NCI-H526 (cell line): ENCODE measurements at regions not wholly inside any gene's neighbourhood (a gene's known extent, or its start where the extent isn't known, plus 50 kb on each side); places are given as distances from the start of the nearest gene placed in this dataset.
A peak's percentile ranks its signal among the peaks of the same experiment; 100 is the strongest.
"Not testable (repeated sequence)": the region's sequence is repeated elsewhere in the genome, so short reads cannot be mapped to it uniquely, and the experiment has no call there.

ENCODE experiments used
- DNase-seq, 2 experiments: peaks; one replicate each; lab custom pipeline; 2025; lab: John Stamatoyannopoulos, UW

DNA sequence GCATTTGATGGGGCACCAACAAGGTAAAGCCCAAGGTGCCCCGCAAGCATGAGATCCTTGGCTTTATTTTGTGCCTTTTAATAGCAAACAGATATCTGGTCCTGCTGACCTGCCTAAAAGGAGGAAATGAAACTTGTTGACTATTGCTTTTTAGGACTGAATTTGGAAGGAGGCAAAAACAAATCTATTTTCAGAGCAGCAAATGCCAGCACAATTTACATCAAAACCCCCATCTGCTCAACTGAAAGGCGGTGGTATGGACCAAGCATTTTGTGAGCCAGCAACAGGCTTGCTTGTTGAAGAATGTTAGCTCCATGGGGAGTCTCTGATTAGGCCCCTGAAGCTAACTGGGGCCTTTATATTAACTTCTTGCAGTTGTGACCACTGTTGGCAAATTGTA, 192.6 kb upstream of the E2F8 start:
- DNase-seq, result no peak

- peak; percentile 86 to 87 for DNase-seq
Observed at GRCh38 chr11:19432370-19433061, 191.8 kb upstream of the E2F8 start.

GRCh38 chr11:19430754-19431398, 190.1 kb upstream of the E2F8 start:
- no peak for DNase-seq

- no peak for DNase-seq
Observed at GRCh38 chr11:19430346-19430745, 189.6 kb upstream of the E2F8 start.

DNA sequence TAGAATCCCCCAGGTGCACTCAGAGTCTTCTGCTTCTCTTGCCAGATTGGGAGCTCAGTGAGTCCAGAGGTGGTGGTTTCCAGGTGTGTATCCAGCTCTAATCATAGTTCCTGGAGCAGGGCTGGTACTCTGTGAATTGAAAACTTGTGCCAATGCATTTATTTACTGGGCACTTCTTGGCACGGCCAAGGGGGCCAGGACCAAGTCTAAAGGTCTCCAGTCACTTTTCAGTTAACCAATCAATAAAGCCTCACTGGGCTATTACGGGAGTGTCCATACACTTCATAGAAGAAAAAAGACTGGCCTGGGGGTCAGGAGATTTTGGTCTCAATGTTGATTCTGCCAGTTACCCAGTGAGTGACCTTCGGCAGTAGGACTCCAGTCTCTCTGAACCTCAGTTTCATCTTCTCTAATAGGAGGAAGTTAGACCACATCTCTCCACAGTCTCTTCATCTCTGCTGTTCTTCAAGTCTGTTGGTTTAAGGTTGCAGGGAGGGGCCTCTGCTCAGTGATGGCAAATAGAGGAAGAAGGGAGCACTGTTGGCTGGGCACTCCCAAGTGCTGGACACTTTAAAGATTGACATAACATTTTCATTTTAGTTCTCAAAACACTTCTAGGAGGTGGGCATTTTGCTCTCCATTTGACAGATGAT, 188.5 kb upstream of the E2F8 start:
- DNase-seq, result no peak

GRCh38 chr11:19428206-19429002, 187.7 kb upstream of the E2F8 start:
- no peak for DNase-seq

- DNase-seq, result no peak
Observed at GRCh38 chr11:19426756-19427403, 186.1 kb upstream of the E2F8 start.

DNA sequence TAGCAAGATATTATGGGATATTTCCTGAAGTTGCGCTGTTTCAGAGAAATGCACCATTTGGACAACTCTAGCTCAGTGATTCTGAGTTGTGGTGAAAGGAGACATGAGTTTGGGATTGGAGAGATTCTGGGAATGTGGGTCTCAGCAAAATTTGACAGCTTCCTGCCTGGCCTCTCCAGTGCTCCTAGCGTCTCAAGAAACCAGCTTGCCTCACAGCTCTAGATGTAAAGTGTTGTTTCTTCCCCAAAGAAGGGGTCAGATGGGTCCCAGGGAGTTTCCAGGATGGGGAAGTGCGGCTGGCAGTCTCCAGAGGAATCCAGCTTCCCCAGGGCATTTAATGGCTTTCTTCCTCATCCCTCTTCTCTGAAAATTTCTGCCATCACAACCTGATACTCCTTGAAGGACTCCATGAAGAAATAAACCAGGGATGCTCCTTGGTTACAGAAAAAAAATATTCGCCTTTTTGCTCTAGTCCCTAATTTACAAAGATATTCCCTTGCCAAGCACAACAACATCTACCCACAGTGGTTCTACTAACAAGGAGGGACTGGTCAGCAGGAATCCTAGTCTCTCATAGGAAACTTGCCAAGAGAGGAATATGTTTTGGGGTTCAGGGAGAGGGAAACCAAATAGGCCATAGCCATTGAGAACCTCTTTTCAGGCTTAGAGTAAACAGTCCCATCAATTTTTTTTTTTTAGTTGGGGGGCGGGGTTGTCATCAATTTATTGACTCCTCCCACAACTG, 185.4 kb upstream of the E2F8 start:
- DNase-seq, result no peak

DNA sequence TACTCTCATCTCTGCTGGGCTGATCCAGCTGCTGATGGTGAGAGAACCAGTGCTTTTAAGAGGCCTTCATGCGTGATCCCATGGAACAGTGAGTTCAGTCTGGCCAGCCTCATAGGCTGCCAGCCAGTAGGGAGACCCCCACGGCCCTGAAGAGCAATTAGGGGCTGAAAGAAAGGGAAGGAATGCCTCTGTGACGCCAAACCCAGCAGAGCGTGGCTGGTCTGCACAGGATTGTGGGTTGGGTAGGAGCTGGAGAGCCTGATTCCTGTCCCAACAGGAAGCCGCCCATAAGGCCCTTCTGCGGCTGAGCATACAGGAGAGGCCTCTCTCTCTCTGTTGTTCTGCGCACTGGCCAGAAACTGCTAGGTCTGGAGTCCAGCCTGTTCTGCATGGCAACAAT, 181.5 kb upstream of the E2F8 start:
- DNase-seq, result no peak

GRCh38 chr11:19420868-19421533, 180.3 kb upstream of the E2F8 start:
- DNase-seq, result no peak

- DNase-seq, result no peak
Observed at GRCh38 chr11:19419808-19420207, 179.1 kb upstream of the E2F8 start.

DNA sequence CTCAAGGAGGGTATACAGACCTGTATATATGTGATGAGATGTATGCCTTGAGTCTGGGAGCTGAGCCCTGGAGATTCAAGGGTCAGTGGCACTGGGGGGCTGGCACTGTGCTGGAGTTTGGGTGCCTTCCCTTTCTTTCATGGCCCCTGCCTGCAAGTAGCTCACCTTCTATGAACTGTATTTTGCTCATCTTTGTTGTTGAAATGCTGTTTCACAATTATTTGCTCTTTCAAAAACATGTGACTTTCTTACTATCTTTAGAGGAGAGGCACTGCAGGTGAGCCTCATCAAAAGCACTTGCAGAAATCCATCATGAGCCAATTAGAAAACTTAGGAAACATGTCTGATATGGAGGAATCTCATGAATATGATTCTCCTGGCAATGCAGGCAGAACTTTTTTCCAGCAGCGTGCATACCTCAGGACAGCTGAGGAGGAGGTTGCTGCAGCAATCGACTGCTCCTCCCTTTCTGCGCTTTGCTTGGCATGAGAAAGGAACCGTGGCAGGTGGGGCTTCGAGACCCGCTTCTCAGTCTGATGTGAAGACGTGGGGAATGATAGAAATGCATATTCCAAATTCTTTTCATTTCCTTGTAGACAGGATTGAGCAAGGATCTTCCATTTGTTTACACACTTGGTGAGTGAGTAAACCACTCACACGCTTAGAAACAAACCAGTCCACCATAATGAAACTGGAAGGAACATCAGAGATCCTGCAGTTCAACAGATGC, 178.4 kb upstream of the E2F8 start:
- no peak for DNase-seq

- DNase-seq, result no peak
Observed at GRCh38 chr11:19418221-19418620, 177.5 kb upstream of the E2F8 start.

DNA sequence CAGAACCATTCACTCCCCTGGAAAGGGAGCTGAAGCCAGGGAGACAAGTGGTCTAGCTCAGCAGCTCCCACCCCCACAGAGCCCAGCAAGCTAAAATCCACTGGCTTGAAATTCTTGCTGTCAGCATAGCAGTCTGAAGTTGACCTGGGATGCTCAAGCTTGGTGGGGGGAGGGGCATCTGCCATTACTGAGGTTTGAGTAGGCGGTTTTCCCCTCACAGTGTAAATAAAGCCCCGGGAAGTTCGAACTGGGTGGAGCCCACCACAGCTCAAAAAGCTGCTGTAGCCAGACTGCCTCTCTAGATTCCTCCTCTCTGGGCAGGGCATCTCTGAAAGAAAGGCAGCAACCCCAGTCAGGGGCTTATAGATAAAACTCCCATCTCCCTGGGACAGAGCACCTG, 171.3 kb upstream of the E2F8 start:
- DNase-seq, result not testable (repeated sequence)

DNA sequence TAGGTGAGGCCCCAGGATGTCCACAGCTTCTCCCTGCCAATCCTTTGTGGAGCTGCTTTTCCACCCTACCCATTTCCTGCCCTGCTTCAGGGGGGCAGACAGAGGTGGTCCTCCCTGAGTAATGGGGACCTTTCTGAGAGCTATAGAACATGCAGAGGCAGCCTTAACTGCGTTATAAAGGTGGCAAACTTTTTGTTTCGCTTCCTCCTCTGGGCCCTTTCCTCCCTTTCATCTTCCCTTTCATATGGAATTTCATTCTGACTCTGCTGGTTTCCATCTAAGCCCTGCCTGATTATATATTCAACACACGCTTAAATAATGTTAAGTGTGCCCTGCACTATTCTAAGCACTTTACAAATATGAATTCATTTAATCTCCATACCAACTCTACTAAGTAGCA, 169.3 kb upstream of the E2F8 start:
- no peak for DNase-seq

DNA sequence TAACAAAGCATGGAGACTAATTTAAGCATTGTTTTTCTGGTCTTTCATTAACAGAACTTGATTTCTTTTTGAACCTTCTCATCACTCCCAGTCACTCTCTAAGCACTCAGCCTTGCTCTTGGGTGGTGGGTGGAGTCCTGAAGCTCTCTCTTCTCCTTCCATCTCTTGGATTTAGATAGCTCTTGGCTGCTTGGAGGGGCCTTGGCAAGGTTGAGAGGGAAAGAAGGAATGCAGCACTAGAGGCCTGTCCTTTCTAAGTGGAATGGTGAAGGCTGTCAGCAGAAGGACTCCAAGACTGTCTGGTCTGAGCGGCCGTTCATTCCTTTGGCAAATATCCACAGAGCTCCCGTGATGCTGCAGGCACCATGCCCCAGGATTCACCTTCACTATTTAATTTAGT, 168.6 kb upstream of the E2F8 start:
- no peak for DNase-seq

GRCh38 chr11:19407677-19408270, 167.0 kb upstream of the E2F8 start:
- DNase-seq, result peak in 1 of 2 experiments; percentile 42

DNA sequence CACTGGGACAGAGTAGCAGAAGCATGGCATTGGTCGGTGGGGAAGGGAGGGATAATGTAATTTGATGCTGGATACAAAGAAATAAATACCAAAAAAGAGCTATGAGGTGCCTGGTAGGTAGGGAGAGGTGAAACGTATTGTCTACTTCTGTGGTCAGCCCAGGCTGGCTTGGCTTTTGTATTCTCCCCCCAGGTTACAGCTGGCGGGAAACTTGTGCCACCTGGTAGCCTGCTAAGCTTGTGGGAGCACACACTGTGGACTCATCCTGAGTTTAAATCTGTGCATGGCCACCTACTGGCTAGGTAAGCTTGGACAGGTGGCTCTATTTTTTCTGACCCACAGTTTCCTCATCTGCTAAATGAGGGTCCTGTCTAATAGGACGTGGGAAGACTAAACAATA, 165.2 kb upstream of the E2F8 start:
- no peak for DNase-seq

GRCh38 chr11:19404787-19405186, 164.0 kb upstream of the E2F8 start:
- DNase-seq, result no peak
